Stimulated activated CD4-positive, alpha-beta T cell treated with anti-CD3 and anti-CD28 coated beads, Interleukin-2, amount 100 ng/mL, for 24 hours (primary cell): ENCODE measurements at regions not wholly inside any gene's neighbourhood (a gene's known extent, or its start where the extent isn't known, plus 50 kb on each side); places are given as distances from the start of the nearest gene placed in this dataset.

Experiments used
- DNase-seq, 2 donors: peaks; one replicate each; pipeline ENCODE4 v3.0.0-alpha.2; 2020

GRCh38 chr9:117945286-117945685 is 241.1 kb downstream of the TLR4 start:
- DNase-seq, result no peak

- no peak for DNase-seq
Measured at GRCh38 chr9:117951127-117951526, 246.9 kb downstream of the TLR4 start.

- no peak for DNase-seq
Measured at GRCh38 chr9:117952581-117952980, 248.4 kb downstream of the TLR4 start.

GRCh38 chr9:117957267-117957666 is 253.1 kb downstream of the TLR4 start:
- DNase-seq, result no peak

GRCh38 chr9:117958726-117959125 is 254.5 kb downstream of the TLR4 start:
- DNase-seq, result no peak

- DNase-seq, result no peak
Measured at GRCh38 chr9:117963493-117964090, 259.4 kb downstream of the TLR4 start.

- DNase-seq, result no peak
Measured at GRCh38 chr9:117970276-117971050, 266.3 kb downstream of the TLR4 start.

GRCh38 chr9:117974108-117974507 is 269.9 kb downstream of the TLR4 start:
- no peak for DNase-seq

- DNase-seq, result no peak
Measured at GRCh38 chr9:117979914-117980313, 275.7 kb downstream of the TLR4 start.

GRCh38 chr9:117987945-117988344 is 283.7 kb downstream of the TLR4 start:
- no peak for DNase-seq

GRCh38 chr9:117992006-117992405 is 287.8 kb downstream of the TLR4 start:
- DNase-seq, result no peak

- no peak for DNase-seq
Measured at GRCh38 chr9:118000581-118000980, 296.4 kb downstream of the TLR4 start.

GRCh38 chr9:118003240-118003639 is 299.0 kb downstream of the TLR4 start:
- DNase-seq, result no peak

GRCh38 chr9:118008246-118008645 is 304.0 kb downstream of the TLR4 start:
- no peak for DNase-seq

- DNase-seq, result no peak
Measured at GRCh38 chr9:118009614-118010013, 305.4 kb downstream of the TLR4 start.

- DNase-seq, result no peak
Measured at GRCh38 chr9:118017607-118018122, 313.5 kb downstream of the TLR4 start.

GRCh38 chr9:118023644-118024043 is 319.4 kb downstream of the TLR4 start:
- no peak for DNase-seq

GRCh38 chr9:118028225-118028624 is 324.0 kb downstream of the TLR4 start:
- no peak for DNase-seq

- DNase-seq, result no peak
Measured at GRCh38 chr9:118029425-118029824, 325.2 kb downstream of the TLR4 start.

GRCh38 chr9:118034701-118035100 is 330.5 kb downstream of the TLR4 start:
- DNase-seq, result no peak

GRCh38 chr9:118038713-118039112 is 334.5 kb downstream of the TLR4 start:
- DNase-seq, result no peak

GRCh38 chr9:118058227-118058626 is 354.0 kb downstream of the TLR4 start:
- no peak for DNase-seq

- DNase-seq, result peak; percentile 1 to 16
Measured at GRCh38 chr9:118059484-118060278, 355.5 kb downstream of the TLR4 start.

GRCh38 chr9:118083161-118083560 is 379.0 kb downstream of the TLR4 start:
- no peak for DNase-seq
